Mucosa of descending colon (tissue), 3 donors: ENCODE measurements at regions not wholly inside any gene's neighbourhood (a gene's known extent, or its start where the extent isn't known, plus 50 kb on each side); places are given as distances from the start of the nearest gene placed in this dataset.

Experiments
- ATAC-seq: fragments of 200-7000 bp; cut with Tn5 transposase; one replicate; pipeline ENCODE4 v1.9.1; 2020; ENCODE audit warnings: mild to moderate bottlenecking, moderate library complexity
- DNase-seq, 3 donors: peaks; one replicate each; pipeline ENCODE4 v3.0.0-alpha.2; 2020
- H3K36me3 ChIP-seq: fragments of 200-600 bp; one replicate; pipeline ENCODE4 v1.8.0; 2021; ENCODE audit warnings: low read depth, mild to moderate bottlenecking
- H3K4me1 ChIP-seq: fragments of 200-600 bp; one replicate; pipeline ENCODE4 v1.8.0; 2021; ENCODE audit warnings: low read depth, mild to moderate bottlenecking
- H3K4me3 ChIP-seq: fragments of 200-600 bp; one replicate; pipeline ENCODE4 v1.8.0; 2021; ENCODE audit warnings: mild to moderate bottlenecking
- H3K9me3 ChIP-seq: fragments of 200-600 bp; one replicate; pipeline ENCODE4 v1.8.0; 2021; ENCODE audit warnings: mild to moderate bottlenecking
- CTCF ChIP-seq: fragments of 200-600 bp; IDR thresholded peaks from one replicate; pipeline ENCODE4 v1.8.0; 2022; ENCODE audit warnings: antibody characterized with exemption, mild to moderate bottlenecking
- intact Hi-C, 2 donors: fragments of 100-400 bp; cut with DNase I in 1 of 2; cut with micrococcal nuclease in 1 of 2; formaldehyde crosslinking; loops; one replicate each; pipeline versions ENCODE4 v1.11.0 to v1.11.1; 2022; cut with DNase I, micrococcal nuclease
- donor health status: DM: no; HTN: no; CAD: no; lungs with moderate emphysema.
- donor health status: DM: no; HTN: no; CAD: no.
- donor health status: DM: no; HTN: yes; CAD: no.

GRCh38 chr15:24017470-24017869 is 330.4 kb upstream of the NDN start:
- intact Hi-C loops = no loop called here
- Histone ChIP-seq H3K4me3 (no peak overlapping the region), H3K36me3 (no peaks in the 10 kb centered on the region), H3K4me1 (no peaks in the 10 kb centered on the region), H3K9me3 (no peaks in the 10 kb centered on the region)
- ATAC-seq (no peak), DNase-seq (no peak)
- no peak for TF ChIP-seq CTCF

- peak; percentile 50 for ATAC-seq
- Histone ChIP-seq H3K36me3 (no peaks in the 10 kb centered on the region), H3K4me1 (no peaks in the 10 kb centered on the region), H3K4me3 (no peak overlapping the region), H3K9me3 (peaks cover 11% of the 10 kb centered on the region)
- intact Hi-C loops = no loop called here
- peak in 1 of 3 donors; percentile 10 for DNase-seq
- no peak for TF ChIP-seq CTCF
Observed at GRCh38 chr15:24039683-24040082, 352.6 kb upstream of the NDN start.

- H3K9me3 ChIP-seq = no peaks in the 10 kb centered on the region
- TF ChIP-seq CTCF = no peak
- H3K36me3 ChIP-seq = no peaks in the 10 kb centered on the region
- no peak overlapping the region for H3K4me3 ChIP-seq
- ATAC-seq (peak; percentile 99), DNase-seq (peak in 2 of 3 donors; percentile 53 to 82)
- intact Hi-C loops = no loop called here
- H3K4me1 ChIP-seq = no peaks in the 10 kb centered on the region
Observed at GRCh38 chr15:24054547-24055245, 367.6 kb upstream of the NDN start.

GRCh38 chr15:24067733-24068501 is 380.8 kb upstream of the NDN start:
- peak; percentile 80 for ATAC-seq
- Histone ChIP-seq H3K9me3 (no peaks in the 10 kb centered on the region), H3K4me3 (no peak overlapping the region), H3K36me3 (no peaks in the 10 kb centered on the region), H3K4me1 (peaks cover 5% of the 10 kb centered on the region)
- intact Hi-C loops = no loop called here
- DNase-seq = peak; percentile 50 to 71 (median 57)
- no peak for TF ChIP-seq CTCF

GRCh38 chr15:24075420-24076089 is 388.4 kb upstream of the NDN start:
- peaks cover 14% of the 10 kb centered on the region for H3K9me3 ChIP-seq
- intact Hi-C loops = no loop called here
- DNase-seq (peak in 1 of 3 donors; percentile 27), ATAC-seq (peak; percentile 91)
- no peak for TF ChIP-seq CTCF
- H3K4me3 ChIP-seq = no peak overlapping the region
- H3K4me1 ChIP-seq = no peaks in the 10 kb centered on the region
- no peaks in the 10 kb centered on the region for H3K36me3 ChIP-seq
